ENCODE measurements at regions not wholly inside any gene's neighbourhood (a gene's known extent, or its start where the extent isn't known, plus 50 kb on each side); places are given as distances from the start of the nearest gene placed in this dataset.
A peak's percentile ranks its signal among the peaks of the same experiment; 100 is the strongest.

DNA sequence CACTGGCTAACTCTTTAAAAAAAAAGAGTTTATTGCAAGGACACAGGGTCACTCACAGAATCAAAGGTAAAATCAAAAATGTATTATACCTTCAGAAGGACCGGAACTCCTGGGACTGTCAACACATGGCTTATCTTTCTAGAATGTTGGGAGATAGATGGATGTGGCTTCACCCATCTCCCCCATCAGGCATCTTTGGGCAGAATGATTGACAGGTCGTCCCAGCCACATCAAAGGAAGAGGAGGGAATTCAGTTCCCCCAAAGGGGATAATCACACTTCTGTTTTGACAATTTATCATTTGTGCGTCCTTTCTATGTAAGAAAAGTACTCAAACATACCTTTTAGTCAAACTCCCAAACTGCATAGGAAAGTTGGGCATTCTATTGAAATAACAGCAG is 228.6 kb upstream of the CDH5 start:
- no peak for DNase-seq

DNA sequence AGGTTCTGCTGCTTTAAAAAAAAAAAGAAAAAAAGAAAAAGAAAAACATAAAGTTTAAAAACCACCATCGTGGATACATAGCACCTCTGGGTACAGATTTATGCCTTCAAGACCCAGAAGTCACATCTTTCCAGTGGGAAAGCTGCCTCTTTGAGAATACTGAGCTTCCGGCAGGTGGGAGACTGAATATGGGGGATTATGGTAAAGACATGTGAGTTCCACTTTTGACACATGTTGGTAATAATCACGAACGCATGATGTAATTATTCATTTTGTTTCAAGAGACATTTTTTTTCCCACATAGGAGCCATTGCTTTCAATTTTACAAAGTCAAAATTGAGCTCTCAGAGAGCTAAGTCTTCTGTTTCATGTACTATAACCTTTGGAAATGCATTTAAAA is 229.7 kb upstream of the CDH5 start:
- DNase-seq = no peak

DNA sequence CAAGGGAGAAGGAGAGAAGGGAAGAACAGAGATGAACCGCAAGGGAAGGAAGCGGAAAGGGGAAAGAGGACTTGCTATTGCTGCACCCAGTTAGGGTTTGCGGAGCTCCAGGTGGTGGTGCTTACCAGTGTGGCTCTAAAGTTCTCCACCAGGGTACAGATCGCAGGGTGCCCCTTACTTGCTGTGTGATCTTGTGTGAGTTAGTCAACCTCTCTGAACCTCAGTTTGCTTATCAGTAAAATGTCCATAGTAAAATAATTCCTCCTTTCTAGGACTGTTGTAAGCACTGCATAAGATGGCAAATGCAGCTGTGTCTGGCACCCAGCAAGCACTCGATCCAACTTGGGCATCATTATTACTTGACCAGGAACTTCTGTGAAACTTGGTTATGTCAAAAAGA is 230.7 kb upstream of the CDH5 start:
- DNase-seq = no peak

DNA sequence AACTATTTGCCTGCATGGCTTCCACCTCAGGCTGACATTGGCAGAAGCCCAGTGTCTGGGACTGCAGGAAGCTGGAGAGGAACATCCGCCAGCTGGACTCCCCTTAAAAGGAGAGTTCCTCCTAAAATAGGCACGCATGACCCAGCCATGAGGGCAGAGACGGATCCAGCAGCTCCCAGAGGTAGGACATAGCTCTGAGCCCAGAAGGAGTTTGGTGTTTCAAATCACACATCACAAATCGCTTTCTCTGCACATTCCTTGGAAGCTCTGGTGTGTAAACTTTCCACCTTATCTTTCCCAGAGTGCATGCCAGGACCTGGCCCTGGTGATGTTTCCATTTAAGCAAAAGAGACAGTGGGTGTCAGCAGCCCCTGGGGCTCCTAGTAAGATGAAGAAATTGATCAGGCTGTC is 231.1 kb upstream of the CDH5 start:
- DNase-seq = peak in 2 of 3 donors; percentile 16 to 45

DNA sequence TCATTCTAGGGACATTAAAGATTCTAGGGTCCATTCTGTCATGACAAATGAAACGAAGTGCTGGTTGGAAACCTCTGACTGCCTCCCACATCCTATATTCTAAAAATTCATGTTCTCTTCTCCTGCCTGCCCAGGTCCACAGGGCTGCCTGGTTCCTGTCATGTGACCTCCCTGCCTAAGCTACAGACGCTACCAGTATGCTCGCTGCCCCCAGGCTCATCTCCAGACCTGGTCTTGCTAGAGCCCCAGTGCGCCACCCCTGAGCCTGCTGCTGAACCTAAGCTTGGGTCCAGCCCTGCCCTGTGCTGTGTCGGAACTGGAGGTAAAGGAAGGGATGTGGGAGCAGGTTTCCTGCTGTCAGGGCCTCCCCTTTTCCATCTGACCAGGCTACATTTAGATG is 231.6 kb upstream of the CDH5 start:
- no peak for DNase-seq

DNA sequence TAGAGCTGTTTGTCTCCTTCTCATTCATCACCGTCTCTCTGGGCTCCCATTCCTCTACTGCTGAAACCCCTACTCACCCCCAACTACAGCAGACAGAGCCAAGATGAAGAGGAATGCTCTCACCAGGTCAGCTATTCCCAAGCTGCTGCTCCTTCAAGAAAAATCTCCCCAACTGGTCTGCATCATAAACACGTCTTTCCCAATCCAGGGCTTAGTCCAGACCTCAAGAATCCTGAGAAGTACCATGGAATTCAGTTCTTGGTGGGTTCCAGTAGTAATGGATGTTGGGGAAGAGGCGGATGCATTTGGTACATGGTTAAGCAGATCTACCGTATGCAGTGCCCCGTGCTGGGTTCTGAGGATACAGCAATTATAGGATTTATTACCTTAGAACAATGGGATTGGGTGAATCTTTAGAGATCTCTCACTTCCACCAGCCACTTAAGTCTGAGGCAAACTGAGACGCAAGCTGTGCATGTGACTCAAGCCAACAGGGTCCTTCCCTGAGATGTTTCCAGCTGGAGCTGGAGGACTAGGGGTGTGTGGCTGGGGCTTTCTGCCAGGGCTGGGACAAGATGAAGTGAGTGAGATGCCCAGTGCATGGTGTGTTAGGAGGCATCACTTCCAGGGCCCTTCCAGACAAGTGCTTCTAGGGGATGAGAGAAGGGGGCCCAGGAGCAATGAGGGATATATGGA is 232.7 kb upstream of the CDH5 start:
- DNase-seq = no peak

DNA sequence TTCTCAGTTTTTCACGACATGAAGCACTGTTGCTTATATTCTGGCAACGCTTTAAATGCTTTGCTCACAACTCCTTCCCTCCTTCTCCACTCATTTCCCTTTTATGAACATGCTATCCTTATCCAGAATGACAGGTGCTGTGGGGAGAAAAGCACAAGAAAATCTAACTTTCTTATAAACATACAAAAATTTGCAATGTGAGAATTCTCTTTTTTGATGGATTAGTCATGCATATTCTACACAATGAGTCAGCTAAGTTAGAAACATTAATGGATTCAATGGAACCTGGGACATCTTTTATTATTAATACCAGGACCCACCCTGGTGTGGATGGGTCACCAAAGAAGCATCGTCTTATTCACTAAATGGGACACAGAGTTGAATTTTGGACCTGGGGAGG is 234.6 kb upstream of the CDH5 start:
- no peak for DNase-seq

DNA sequence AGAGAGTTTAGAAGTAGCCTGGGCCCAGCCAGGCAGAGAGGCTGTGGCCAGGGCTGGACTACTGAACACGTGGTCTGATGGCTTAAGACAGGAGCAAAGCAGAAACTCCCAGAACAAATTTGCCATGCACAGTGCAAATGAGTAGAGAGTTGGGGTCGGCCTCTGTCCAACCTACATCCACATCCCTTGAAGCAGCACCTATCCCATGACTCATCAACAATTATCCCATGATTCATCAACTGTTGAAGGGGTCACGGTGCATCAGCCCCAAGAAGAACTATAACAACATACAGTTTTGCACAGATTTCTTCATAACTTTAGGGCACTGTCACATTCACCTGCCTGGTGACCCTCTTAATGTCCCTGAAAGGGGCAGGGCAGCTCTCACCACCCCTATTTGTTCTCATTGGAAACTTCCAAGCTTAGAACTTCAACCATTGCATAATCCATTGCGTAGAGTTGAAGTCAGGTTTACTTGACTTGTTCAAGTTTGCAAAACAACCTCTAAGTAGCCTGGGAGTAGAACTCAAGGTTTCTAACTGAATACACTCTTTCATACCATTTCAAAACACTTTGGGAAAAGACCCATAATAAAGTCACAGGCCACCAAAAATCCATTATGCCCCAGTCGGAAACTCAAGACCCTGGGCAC is 235.2 kb upstream of the CDH5 start:
- DNase-seq = no peak

DNA sequence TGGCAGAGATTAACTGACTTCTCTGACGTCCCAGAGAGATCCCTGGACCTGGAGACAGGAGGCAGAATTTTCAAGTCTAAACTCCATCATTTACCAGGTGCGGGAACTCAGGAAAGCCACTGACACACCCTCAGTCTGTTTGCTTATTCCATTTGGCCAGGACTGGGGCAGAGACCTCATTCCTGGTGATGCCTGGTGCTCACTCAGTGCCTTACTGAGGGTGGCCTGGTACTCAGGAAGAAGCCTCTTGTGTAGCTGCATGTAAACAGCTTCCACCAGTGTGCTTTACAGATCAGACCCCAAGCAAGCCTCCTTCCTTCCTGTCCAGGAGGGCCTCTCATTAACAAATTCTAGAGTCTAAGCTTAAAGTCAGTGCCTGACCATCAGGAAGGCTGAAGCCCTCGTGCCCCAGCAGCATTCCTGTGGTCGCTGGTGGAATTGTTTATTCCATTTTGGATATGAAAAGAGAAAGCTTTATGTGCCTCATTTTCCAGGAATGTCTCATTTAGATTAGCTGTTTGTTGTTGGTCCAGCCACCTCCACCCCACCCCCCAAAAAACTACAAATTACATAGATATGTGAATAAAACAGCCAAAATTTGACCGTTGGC is 236.1 kb upstream of the CDH5 start:
- no peak for DNase-seq

DNA sequence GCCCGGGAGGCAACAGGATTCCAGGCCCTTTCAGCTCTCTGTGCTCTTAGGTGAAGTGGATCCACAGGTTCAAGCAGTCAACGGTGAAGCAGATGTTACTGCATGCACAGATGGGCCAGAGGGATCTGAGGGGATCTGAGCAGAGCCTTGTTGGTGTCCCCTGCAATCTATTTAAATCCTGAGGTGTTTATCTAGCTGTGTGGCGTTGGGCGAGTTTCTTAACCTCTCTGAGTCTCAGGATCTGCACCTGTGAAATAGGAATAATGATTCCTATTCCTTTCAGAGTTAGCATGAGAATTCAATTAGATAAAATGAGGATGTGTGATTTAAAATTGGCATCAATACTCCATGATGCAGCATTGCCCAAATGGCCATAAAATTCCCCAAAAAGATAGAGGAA is 237.3 kb upstream of the CDH5 start:
- DNase-seq = no peak

DNA sequence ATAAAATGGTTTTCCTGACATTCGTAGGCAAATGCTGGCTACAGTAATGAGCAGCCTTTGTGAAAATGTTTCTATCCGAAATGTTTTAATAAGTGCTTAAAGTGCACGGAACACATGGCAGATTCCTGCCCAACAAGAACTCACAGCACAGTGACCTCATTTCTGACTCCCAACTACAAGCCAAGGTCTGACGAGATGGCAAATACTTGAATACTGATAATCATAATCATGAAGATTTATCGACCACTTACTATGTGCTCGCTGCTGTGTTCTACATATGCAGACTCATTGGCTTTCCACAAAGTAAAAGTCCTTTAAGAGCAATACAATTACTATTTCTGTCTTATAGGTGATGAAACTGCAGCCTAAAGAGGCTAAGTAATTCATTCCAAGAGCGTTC is 238.1 kb upstream of the CDH5 start:
- peak in 1 of 3 donors; percentile 36 for DNase-seq

DNA sequence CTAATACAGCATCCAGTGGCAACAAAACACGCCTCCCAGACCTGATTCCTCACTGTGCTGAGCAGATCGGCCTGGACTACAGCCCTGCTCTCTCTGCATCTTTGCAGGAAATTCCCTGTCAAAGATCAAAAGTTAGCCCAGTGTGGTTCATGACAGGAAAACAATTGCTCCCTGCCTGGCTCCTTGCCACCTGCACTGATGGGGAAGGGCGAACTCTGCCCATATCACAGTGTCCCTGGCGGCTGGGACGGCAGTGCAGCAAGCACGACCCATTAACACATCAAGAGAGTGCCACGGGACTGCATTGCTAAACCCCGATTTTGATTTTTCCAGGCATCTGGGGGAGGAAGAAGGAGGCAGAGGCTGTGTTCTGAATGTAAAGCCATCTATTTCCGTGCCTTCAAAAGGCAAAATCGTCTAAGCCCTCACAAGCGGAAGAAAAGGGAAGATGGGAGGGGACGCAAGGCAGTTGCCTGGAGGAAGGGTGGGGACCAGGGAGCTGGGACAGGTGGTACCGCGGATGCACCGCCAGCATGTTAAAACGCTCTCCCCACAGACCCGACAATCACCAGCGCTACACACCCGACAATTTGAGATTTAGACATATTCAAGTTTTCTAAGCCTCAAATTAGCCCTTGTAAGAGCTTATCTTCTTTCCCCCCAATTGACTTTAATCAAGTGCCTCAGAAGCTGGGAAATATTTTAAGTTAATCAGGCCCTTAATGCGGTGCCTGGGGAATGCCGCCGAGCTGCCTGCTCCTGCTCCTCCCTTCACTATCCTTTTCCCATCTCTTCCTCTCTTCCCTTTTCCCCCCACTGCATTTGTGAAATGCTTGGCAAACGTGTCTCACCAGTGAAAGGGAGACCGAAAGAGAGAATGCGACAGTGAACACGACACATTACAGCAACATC is 238.8 kb upstream of the CDH5 start:
- DNase-seq = peak in 2 of 3 donors; percentile 20 to 45

DNA sequence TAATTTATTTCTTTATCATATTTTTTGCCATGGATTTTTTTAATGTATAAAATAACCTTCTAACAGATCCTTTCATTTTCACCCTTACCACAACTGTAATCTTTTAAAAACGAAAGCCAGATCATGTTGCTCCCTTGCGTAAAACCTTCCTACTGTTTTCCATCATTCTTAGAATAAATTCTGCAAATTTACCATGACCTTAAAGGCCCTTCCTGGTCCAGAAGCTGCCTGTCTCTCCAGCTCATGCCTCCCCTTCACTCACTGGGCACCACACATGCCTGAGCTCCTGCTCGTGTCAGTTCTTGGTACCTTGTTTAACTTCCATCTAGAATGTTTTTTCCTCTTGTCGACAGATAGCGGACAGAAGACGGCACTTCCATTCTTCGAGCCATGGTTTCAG is 245.0 kb upstream of the CDH5 start:
- DNase-seq = no peak

DNA sequence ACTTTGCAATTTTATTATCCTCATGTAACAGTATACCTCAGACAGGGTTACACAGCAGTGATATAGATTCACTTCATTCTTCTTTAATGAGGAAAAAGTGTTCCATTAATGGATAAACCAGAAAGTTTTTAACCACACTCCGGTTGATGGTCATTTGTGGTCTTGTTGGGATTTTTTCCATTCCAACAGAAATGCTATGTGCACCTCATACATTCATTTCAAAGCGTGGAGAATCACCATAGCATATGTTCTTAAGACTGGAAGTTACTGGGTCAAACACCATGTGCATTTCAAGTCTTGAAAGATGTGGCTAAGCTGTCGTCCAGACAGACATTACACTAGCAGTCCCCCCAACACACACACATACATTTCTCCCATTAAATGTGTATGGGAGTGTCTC is 245.8 kb upstream of the CDH5 start:
- DNase-seq = peak in 1 of 3 donors; percentile 67

DNA sequence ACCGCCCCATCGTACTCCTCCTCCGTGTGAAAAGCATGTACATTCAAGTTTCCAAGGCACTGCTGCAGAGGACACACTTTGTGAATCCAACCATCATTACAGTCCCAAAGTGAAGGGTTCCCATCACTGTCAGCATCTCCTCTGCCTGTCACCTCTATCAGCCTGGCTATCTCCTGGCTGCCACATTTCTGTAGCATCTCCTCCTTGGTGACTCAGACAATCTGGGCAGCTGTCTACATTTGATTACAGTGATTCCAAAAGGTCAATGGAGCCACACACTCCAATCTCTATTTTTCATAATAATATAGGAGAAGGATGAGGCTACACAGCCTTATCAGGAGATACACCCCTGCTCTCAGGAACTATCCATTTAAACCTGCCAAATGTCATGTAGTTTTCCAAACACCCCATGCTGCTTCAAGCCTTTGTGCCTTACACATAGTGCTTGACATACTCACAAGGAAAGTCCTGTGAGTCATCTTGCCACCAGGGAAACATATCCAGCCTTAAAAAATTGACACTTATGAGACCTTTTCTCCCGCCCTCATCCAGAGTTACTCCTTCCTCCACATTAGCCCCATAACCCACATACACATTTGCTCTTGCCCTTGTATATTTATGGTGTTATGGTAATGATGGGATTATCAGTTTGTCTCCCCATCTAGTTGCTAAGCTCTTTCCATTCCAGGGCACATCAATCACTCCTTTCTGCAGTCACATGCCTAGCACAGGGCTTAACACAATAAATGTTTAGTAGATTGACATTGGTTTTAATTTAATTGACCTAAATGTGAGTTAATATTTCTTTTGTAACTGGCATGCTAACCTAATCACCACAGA is 250.1 kb upstream of the CDH5 start:
- no peak for DNase-seq

DNA sequence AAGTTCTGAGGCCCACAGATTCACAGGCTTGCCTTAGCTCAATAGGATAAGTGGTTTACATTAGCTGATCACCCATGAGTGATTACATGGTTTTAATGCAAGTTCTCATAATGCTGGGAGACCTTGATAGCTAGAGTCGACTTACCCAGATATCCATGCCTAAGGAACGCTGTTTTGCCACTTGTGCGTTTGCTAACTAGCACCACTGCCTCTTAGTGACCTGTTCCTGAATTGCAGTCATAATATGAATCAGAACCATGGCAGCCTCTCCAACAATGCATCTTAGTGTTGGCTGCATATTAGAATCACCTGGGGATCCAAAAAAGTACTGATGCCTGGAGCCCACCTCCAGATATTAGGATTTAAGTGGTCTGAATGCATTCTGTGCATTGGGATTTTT is 251.1 kb upstream of the CDH5 start:
- no peak for DNase-seq

DNA sequence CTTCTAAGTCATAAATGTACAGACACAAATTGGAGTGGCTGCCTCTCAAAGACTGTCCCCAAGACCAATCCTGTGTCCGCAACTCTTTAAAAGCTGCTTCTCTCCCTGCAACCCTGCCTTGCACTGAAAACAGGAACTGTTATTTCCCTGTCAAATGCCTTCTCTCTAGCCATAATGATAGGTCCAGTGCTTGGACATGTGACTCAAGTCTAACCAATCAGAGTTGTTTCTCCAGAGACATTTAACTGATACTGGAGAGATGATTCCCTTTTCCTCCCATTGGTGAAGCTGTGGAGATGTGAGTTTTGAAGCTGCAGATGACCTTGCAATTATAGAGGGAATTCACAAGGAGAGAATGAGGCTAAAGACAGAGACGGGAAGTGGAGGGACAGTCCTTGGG is 253.3 kb upstream of the CDH5 start:
- DNase-seq = no peak

DNA sequence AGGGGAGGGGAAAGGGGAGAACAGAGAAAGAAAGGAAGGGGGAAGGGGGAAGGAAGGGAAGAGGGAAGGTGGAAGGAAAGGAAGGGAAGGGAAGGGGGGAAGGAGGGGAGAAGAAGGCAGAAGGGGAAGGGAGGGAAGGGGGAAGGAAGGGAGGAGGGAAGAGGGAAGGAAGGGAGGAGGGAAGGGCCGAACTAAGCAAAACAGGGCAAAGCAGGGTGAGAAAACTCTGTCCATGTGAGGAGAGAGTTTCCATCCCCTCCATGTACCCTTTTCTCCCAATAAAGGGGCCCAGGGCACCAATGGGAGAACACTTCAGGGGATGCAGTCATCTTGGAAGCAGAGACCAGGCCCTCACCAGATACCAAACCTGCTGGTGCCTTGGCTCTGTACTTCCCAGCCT is 256.8 kb upstream of the CDH5 start:
- no peak for DNase-seq

DNA sequence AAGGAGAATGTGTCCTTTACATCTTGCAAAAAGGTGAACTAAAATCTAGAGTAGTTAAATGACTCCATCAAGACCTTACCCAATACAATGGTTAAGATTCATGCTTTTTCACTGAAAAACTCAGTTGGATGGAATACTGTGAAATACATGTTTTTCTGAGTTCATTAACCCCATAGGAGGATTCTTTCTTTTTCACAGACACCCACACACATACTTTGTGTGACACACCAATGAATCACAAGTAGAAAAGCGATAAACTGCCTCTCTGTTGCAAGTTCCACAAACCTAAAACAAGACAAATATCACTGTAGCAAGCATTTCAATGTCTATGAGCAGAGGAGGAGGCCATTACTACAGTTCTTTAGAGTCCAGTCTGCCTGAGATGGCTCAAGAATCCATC is 258.8 kb upstream of the CDH5 start:
- peak in 1 of 3 donors; percentile 76 for DNase-seq

DNA sequence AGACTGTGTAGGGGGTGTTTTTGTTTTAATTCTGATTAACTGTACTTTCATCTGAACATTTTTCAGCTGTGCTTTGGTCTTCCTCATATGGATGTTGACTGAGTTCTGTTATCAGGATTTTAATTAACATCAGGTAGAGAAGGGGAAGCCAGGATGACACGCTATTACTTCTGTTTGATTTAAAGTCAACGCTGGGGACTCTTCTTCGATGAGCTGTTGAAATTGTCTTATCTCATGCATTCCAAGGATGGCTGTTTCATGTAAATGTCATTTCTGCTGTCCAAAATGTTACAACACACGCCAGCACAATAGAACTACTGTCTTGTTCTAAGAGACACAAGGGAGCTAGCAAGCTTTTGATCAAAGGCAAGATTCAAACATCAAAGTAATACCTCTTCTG is 263.3 kb upstream of the CDH5 start:
- DNase-seq = no peak

DNA sequence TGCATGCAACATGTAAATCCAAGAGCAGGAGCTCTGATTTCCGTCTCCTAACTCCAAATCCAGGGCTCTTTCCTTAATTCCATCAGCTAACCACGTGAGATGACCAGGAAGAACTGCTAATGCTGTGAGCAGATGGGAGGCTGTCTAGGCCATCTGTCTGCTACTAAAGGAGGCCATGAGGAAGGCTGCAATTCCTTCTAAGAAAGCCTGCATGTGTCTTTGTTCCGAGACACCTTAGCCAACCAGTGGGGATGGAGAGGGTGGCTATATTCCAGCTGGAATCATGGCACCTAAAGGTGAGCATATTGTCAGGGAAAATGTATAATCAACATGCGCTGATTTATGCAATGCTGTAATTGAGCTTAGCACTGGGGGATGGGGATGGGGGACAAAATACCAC is 267.2 kb upstream of the CDH5 start:
- no peak for DNase-seq

DNA sequence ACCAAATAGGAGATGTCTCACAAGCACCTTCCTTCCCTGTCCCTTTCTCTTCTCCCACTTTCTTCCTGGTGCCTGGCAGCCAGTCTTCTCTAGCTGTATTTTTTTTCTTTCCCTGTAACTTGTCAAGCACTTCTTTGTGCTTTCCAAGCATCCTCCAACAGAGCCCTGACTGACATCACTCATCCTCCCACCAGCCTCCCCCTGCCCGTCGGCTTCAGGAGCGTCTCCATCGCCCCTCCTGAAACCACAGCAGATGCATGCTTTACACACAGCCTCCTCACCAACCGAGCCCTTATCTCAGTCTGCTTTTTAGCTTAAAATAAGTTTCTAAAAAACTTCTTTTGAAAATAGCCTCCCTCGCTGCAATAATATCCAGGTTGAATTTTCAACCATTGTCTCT is 268.7 kb upstream of the CDH5 start:
- DNase-seq = no peak

All from muscle of back (tissue), 3 donors.